ENCODE measurements at regions not wholly inside any gene's neighbourhood (a gene's known extent, or its start where the extent isn't known, plus 50 kb on each side); places are given as distances from the start of the nearest gene placed in this dataset.

DNA sequence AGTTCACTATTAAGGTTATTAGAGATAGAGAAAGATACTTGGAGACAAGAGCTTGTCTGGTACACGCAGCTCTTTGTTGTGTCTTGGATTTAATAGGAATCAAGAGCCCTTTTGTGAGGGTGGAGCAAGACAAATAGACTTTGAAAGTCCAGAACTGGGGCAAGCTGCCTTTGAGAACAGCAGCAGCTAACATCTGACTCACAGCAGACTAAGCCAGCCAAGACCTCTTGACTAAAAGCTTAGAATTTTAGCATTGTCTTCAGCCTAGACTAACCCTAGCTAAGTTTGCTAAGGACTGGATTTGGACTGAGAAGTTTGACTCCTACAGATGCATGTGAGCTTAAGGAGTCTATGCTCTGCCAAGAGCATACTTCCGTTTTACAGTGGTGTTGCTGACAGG lies 201.9 kb upstream of the RBM19 start:
- H3K27ac ChIP-seq, result no peak overlapping the region
- no peaks in the 10 kb centered on the region for H3K36me3 ChIP-seq
- intact Hi-C loops (cut with DNase I), result loop anchor here in 7 of 10 donors (5.0 to 10.0 kb wide), 4 partner anchors 307 to 339 kb away; no protein-coding TSS in a partner anchor
- peaks cover 0 to 1% (median 0%) of the 10 kb centered on the region in 9 donors for H3K4me1 ChIP-seq
- DNase-seq (no peak), ATAC-seq (no peak)
- H3K4me3 ChIP-seq, result no peak overlapping the region
- peaks cover 0 to 11% (median 0%) of the 10 kb centered on the region in 7 donors for H3K27me3 ChIP-seq
- 67 to 71% methylated on average over 2 of the region's 2 CpGs for WGBS, 2 donors
- TF ChIP-seq, protein P1, sequence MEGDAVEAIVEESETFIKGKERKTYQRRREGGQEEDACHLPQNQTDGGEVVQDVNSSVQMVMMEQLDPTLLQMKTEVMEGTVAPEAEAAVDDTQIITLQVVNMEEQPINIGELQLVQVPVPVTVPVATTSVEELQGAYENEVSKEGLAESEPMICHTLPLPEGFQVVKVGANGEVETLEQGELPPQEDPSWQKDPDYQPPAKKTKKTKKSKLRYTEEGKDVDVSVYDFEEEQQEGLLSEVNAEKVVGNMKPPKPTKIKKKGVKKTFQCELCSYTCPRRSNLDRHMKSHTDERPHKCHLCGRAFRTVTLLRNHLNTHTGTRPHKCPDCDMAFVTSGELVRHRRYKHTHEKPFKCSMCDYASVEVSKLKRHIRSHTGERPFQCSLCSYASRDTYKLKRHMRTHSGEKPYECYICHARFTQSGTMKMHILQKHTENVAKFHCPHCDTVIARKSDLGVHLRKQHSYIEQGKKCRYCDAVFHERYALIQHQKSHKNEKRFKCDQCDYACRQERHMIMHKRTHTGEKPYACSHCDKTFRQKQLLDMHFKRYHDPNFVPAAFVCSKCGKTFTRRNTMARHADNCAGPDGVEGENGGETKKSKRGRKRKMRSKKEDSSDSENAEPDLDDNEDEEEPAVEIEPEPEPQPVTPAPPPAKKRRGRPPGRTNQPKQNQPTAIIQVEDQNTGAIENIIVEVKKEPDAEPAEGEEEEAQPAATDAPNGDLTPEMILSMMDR (IDR thresholded peaks at IDR 0.05), result no peak
- H3K9me3 ChIP-seq, result no peaks in the 10 kb centered on the region

DNA sequence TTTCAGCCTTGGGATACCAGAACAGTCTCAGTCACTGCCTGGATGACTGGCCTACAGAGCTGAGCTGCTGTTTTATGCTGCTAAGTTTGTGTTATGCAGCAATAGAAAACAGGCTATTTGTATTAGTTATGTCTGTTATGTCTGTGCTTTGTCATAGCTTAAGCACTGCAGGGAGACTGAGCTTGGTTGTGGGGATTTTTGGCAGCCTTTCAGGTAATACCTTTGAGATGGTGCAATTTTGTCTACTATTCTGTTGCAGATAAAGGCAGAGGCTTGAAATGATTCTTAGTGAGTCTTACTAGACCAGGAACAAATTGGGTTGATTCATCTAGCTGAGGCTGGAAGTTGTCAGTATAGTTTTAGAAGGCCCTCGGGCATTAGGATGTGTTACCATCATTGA lies 201.3 kb upstream of the RBM19 start:
- intact Hi-C loops (cut with DNase I), result loop anchor here (2.0 to 10.0 kb wide), 7 partner anchors 45 to 341 kb away; no protein-coding TSS in a partner anchor
- H3K27ac ChIP-seq, result no peak overlapping the region
- no peaks in the 10 kb centered on the region for H3K36me3 ChIP-seq
- DNase-seq (no peak), ATAC-seq (peak in 1 of 8 donors; percentile 2)
- H3K27me3 ChIP-seq, result peaks cover 0 to 11% (median under 1%) of the 10 kb centered on the region in 7 donors
- TF ChIP-seq, protein P1 (IDR thresholded peaks at IDR 0.05), result no peak
- 79 to 95% methylated on average over 1 of the region's 1 CpG for WGBS, 2 donors
- no peaks in the 10 kb centered on the region for H3K4me1 ChIP-seq
- H3K4me3 ChIP-seq, result no peak overlapping the region
- H3K9me3 ChIP-seq, result no peaks in the 10 kb centered on the region

DNA sequence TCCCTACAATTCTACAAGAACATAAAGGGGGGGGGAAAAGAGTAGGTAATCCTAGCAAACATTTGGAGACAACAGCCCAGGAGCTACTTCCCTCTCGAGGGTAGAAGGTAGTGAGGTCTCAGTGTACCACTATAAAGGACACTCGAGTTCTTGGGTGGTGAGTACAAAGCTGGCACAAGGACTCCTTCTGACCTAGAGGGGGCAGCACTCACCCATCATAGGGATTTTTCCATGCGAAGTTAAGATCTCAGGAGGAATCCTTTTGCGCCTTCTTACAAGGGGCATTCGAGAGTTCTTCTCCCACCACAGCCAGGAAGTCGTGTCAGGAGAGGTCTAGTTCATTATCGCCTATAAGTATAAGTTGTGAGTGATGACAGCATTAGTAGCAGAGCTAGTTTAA lies 200.2 kb upstream of the RBM19 start:
- H3K4me3 ChIP-seq, result no peak overlapping the region
- H3K27me3 ChIP-seq, result peaks cover 0 to 13% (median 8%) of the 10 kb centered on the region in 7 donors
- no peaks in the 10 kb centered on the region for H3K9me3 ChIP-seq
- DNase-seq (peak in 1 of 2 donors; percentile 45), ATAC-seq (peak; percentile 52 to 76 (median 66))
- no peak overlapping the region for H3K27ac ChIP-seq
- WGBS, 2 donors, result 11 to 14% methylated on average over 7 of the region's 7 CpGs
- intact Hi-C loops (cut with DNase I), result loop anchor here (1.0 to 10.0 kb wide), 8 partner anchors 46 to 342 kb away; no protein-coding TSS in a partner anchor
- TF ChIP-seq, protein P1 (IDR thresholded peaks at IDR 0.05), result peak; percentile 33 to 80 (median 67)
- no peaks in the 10 kb centered on the region for H3K36me3 ChIP-seq
- no peaks in the 10 kb centered on the region for H3K4me1 ChIP-seq

DNA sequence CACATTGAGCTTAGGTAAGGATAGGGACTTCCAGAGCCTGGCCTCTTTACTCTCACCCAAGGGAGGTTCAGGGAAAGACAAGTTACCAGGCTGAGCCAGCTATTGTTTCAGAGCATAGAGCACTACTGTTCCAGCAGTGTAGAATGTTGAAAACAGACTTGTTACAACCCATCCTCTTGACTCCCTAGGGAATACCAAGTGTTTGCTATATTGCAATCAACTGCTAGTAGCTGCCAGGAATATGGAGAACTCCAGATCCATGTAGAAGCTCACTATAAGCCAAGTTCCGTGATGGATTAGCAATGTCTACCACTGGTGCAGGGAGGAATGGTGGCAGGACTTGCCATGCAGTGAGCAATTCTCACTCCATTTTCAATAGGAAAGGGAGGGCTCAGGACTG lies 199.8 kb upstream of the RBM19 start:
- Histone ChIP-seq H3K27me3 (peaks cover 0 to 13% (median 8%) of the 10 kb centered on the region in 7 donors), H3K27ac (no peak overlapping the region), H3K4me3 (no peak overlapping the region), H3K4me1 (no peaks in the 10 kb centered on the region), H3K9me3 (no peaks in the 10 kb centered on the region), H3K36me3 (no peaks in the 10 kb centered on the region)
- intact Hi-C loops (cut with DNase I), result loop anchor here (1.0 to 10.0 kb wide), 8 partner anchors 47 to 343 kb away; no protein-coding TSS in a partner anchor
- ATAC-seq (peak in 1 of 8 donors; percentile 13), DNase-seq (no peak)
- TF ChIP-seq, protein P1 (IDR thresholded peaks at IDR 0.05), result no peak
- 58 to 81% methylated on average over 1 of the region's 1 CpG for WGBS, 2 donors
